GM19043 (cell line): ENCODE measurements at regions not wholly inside any gene's neighbourhood (a gene's known extent, or its start where the extent isn't known, plus 50 kb on each side); places are given as distances from the start of the nearest gene placed in this dataset.

ENCODE experiments used
- ATAC-seq: cut with Tn5 transposase; IDR thresholded peaks from one replicate; pipeline ENCODE4 v1.9.1; 2021; ENCODE audit warnings: low read depth; ENCODE audit not compliant: unreplicated experiment

- ATAC-seq = no peak
Measured at GRCh38 chrX:107502316-107502715, 52.9 kb downstream of the FRMPD3 start.

- no peak for ATAC-seq
Measured at GRCh38 chrX:107504006-107504405, 54.6 kb downstream of the FRMPD3 start.

GRCh38 chrX:107505223-107505622, 55.8 kb downstream of the FRMPD3 start:
- ATAC-seq = no peak

- no peak for ATAC-seq
Measured at GRCh38 chrX:107506596-107507031, 57.2 kb downstream of the FRMPD3 start.

- ATAC-seq = no peak
Measured at GRCh38 chrX:107507093-107507743, 57.8 kb downstream of the FRMPD3 start.

- ATAC-seq = no peak
Measured at GRCh38 chrX:107507744-107508117, 58.3 kb downstream of the FRMPD3 start.

GRCh38 chrX:107508925-107509324, 59.5 kb downstream of the FRMPD3 start:
- ATAC-seq = no peak

GRCh38 chrX:107514944-107515343, 65.5 kb downstream of the FRMPD3 start:
- no peak for ATAC-seq

GRCh38 chrX:107521877-107522586, 72.6 kb downstream of the FRMPD3 start:
- no peak for ATAC-seq

- no peak for ATAC-seq
Measured at GRCh38 chrX:107522901-107523300, 73.4 kb downstream of the FRMPD3 start.

- ATAC-seq = no peak
Measured at GRCh38 chrX:107526141-107526540, 76.7 kb downstream of the FRMPD3 start.

- ATAC-seq = no peak
Measured at GRCh38 chrX:107530141-107530540, 80.7 kb downstream of the FRMPD3 start.

GRCh38 chrX:107537815-107538214, 88.4 kb downstream of the FRMPD3 start:
- ATAC-seq = no peak

GRCh38 chrX:107541244-107541643, 87.1 kb upstream of the PRPS1 start:
- ATAC-seq = no peak

GRCh38 chrX:107542040-107542439, 86.3 kb upstream of the PRPS1 start:
- ATAC-seq = no peak

GRCh38 chrX:107542500-107542899, 85.8 kb upstream of the PRPS1 start:
- ATAC-seq = no peak

- no peak for ATAC-seq
Measured at GRCh38 chrX:107547621-107548020, 80.7 kb upstream of the PRPS1 start.

- no peak for ATAC-seq
Measured at GRCh38 chrX:107548775-107549174, 79.5 kb upstream of the PRPS1 start.

GRCh38 chrX:107549504-107549903, 78.8 kb upstream of the PRPS1 start:
- no peak for ATAC-seq

- no peak for ATAC-seq
Measured at GRCh38 chrX:107551546-107551945, 76.8 kb upstream of the PRPS1 start.

- no peak for ATAC-seq
Measured at GRCh38 chrX:107552930-107553329, 75.4 kb upstream of the PRPS1 start.

- ATAC-seq = no peak
Measured at GRCh38 chrX:107556967-107557366, 71.3 kb upstream of the PRPS1 start.
